OCI-M2 (cell line): ENCODE measurements at regions not wholly inside any gene's neighbourhood (a gene's known extent, or its start where the extent isn't known, plus 50 kb on each side); places are given as distances from the start of the nearest gene placed in this dataset.
"Not testable (repeated sequence)": the region's sequence is repeated elsewhere in the genome, so short reads cannot be mapped to it uniquely, and the experiment has no call there.

ENCODE experiments used
- DNase-seq: peaks from one replicate; lab custom pipeline; 2025; ENCODE audit not compliant: unreplicated experiment; lab: John Stamatoyannopoulos, UW

DNA sequence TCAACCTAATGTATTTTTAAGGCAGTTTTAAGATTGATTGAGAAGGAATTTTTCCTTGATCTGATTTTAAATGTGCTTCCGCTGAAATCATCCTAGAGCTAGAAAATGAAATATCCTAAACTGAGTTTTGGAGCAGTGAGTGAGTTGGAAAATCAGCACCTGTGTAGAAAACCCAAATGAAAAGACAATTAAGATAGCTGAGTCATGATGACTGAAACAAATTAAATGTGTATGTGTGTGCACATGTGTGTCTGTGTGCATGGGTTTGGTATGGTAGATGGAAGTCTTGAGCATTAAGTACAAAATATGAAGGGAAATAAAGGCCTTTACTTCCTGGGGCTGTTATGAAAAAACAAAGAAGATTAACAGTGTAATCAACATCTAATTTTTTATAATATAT is 394.6 kb upstream of the MAP2 start:
- DNase-seq = no peak

- DNase-seq = no peak
Observed at GRCh38 chr2:209044307-209044706, 379.5 kb upstream of the MAP2 start.

GRCh38 chr2:209046163-209046562 is 377.7 kb upstream of the MAP2 start:
- DNase-seq = no peak

DNA sequence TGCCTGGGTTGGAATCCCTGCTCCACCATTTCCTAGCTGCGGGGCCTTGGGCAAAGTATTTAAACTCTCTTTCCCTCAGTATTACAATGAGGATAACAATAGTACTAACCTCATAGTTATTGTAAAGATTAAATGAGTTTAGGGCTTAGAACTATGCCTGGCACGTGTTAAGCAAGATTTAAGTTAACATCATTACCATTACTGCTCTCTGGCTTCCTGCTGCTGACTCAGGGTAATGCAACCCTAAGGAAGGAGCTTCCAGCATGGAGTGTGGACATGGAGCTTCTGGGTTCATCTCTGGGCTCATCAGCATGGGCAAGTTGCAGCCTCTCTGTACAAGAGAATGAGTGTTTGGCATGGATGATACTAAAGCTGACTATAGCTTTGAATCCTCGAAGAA is 374.2 kb upstream of the MAP2 start:
- DNase-seq = no peak

GRCh38 chr2:209062210-209062609 is 361.6 kb upstream of the MAP2 start:
- DNase-seq = no peak

DNA sequence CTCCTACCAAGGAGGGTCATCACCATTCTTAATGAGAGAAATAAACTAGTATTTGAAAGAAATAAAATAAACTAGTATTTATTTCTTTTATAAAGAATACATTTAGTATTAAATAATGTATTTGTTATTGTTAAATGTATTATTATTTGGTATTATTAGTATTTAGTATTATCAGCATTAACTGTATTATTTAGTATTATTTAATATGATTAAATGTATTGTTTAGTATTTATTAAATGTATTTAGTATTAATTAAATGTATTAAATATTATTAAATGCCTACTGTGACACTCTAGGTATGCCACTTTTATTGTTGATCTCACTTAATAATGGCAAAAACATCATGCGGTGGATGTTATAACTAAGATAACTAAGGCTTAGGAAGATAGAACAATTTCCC is 353.6 kb upstream of the MAP2 start:
- no peak for DNase-seq

GRCh38 chr2:209073151-209073550 is 350.7 kb upstream of the MAP2 start:
- no peak for DNase-seq

DNA sequence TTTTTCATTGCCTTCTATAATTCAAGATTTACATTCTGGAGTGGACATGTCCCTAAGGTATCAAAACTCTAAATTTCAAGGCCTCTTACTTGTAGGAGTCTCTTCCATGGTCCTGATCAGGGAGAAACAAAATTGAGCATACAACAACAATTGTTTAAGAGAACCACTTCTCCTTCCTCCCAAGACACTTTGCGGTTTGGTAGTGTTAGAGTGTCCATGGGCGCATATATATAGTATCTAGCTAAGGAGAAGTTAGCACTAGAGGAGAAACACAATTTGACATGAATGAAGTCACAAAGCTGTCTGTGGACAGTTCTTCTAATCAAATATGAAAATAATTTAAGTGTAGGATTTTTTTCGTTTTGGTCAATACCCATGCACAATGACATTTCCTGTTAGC is 349.1 kb upstream of the MAP2 start:
- DNase-seq = no peak

GRCh38 chr2:209076151-209076550 is 347.7 kb upstream of the MAP2 start:
- DNase-seq = no peak

GRCh38 chr2:209086761-209087160 is 337.1 kb upstream of the MAP2 start:
- DNase-seq = no peak

DNA sequence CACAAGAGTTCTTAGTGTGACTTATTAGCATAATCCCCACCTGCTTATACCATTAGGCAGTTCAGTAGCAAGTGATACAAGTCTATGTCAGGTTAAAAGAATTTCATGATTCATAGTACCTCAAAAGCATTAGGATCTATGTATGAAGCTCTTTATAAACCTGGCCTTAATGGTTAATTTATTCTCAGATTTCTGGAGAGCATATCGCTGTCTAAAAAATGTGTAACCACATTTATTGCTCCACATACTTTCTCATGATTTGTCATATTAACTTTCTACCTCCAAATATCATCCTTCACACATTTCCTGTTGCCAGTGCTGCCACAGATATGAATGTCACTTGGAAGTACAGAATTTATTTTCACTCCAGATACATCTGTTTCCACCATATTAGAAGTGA is 332.8 kb upstream of the MAP2 start:
- no peak for DNase-seq

- DNase-seq = no peak
Observed at GRCh38 chr2:209094221-209094620, 329.6 kb upstream of the MAP2 start.

DNA sequence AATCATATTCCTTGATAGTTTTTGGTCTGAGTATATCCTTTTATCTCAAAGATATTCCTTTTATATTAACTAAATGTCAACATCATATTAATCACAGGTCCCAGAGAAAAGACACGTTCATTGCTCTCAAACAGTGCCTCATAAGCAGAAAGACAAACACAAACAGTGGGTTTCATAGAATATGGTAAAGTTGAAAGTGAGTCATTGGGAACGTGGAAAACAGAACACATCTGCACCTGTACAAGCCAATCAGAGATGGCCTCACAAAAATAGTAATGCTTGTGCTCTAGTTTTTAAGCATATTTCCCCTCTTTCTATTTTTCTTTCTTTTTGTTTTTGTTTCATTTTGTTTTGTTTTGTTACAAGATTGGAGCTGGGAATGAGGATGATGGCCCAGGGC is 328.4 kb upstream of the MAP2 start:
- no peak for DNase-seq

- no peak for DNase-seq
Observed at GRCh38 chr2:209097168-209097567, 326.7 kb upstream of the MAP2 start.

DNA sequence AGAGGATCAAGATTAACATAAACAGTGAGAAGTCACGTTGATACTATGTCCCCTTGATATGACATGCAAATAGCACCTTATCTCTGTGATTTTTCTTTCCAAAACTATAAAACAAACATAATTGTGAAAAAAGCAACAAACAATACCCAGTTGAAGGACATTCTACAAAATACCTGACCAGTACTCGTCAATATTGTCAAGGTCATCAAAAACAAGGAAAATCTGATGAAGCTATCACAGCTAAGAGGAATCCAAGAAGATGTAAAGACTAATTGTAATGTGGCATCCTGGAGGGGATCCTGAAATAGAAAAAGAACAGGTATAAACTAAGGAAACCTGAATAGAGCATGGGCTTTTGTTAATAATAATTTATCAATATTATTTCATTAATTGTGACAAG is 321.5 kb upstream of the MAP2 start:
- DNase-seq = no peak

GRCh38 chr2:209113026-209113425 is 310.8 kb upstream of the MAP2 start:
- no peak for DNase-seq

- DNase-seq = no peak
Observed at GRCh38 chr2:209114588-209115240, 309.1 kb upstream of the MAP2 start.

DNA sequence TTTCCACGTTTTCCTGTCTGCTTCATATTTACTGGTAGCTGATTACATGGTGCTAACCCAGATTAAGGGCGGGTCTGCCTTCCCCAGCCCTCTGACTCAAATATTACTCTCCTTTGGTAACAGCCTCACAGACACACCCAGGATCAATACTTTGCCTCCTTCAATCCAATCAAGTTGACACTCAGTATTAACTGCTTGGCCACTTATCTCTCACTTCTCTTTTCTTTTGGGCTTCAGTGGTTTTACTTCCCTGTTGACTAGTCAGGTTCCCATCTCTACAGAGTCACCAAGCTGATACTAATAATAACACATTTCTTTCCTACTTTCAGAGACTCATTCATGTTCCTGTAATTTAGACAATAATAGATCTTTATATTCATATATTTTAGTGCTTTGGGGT is 302.2 kb upstream of the MAP2 start:
- no peak for DNase-seq

- no peak for DNase-seq
Observed at GRCh38 chr2:209125291-209125690, 298.6 kb upstream of the MAP2 start.

DNA sequence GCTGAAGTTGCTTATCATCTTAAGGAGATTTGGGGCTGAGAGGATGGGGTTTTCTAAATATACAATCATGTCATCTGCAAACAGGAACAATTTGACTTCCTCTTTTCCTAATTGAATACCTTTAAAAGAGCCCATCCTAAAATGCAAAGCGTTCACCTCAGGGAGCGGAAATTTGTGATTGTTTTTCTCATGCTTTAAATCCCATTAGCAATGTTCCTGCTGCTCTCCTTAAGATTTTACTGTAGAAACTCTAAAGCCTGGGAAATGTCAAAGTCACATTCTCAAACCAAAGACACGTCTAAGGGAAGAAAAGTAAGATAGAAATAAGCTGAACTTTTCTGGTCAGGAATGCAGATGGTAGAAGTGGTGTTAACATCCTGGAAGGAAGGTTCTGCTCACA is 285.8 kb upstream of the MAP2 start:
- no peak for DNase-seq

GRCh38 chr2:209141142-209141541 is 282.7 kb upstream of the MAP2 start:
- DNase-seq = no peak

DNA sequence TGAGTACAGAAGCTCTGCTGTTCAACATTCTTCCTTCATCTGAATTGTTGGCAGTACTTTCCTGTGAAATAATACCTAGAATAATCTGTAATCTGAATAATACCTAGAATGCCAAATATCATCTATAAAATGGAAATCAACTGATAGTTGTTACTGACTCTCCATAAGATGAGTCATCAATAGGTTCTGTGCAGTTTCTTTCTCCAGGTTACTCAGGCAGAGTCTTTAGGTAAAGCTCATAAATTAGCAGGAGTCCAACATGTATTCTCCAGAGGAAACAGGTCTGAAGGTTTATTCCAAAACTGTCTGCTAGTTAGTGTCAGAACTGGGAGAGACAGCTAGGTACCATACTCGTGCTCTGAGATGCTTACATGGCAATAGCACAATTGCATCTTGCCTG is 282.0 kb upstream of the MAP2 start:
- no peak for DNase-seq

DNA sequence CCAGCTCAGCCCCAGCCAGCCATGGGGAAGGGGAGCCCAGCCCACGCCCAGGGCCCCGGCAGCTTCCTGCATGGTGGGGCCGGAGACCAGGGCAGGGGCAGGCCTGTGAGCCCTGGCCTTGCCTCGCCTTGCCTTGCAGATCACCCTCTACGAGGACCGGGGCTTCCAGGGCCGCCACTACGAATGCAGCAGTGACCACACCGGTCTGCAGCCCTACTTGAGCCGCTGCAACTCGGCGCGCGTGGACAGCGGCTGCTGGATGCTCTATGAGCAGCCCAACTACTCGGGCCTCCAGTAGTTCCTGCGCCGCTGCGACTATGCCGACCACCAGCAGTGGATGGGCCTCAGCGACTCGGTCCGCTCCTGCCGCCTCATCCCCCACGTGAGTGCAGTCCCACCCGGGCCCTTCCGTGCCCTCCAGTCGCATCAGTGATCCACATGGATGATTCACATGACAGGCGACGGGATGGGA is 278.6 kb upstream of the MAP2 start:
- not testable (repeated sequence) for DNase-seq
